ENCODE measurements at regions not wholly inside any gene's neighbourhood (a gene's known extent, or its start where the extent isn't known, plus 50 kb on each side); places are given as distances from the start of the nearest gene placed in this dataset.

DNA sequence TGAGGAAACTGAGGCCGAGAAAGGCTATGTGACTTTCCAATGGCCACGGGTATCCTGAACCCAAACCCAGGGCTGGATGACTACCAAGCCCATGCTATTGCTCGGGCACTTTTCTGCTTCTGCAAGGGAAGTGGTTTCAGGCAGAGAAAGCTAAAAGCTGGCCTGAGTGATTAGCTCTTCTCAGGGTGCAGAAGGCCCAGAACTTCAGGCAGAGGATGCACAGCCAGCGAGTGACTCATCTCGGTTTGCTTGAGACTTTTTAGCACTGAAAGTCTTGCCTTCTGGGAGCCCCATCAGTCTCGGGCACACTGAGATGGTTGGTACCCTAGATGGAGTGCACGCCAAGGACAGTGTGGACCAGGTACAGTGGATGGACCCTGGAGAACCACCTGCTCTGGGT is 129.5 kb upstream of the SDK2 start:
- H3K79me2 ChIP-seq (ENCODE audit: low read length): no peaks in the 10 kb centered on the region
- intact Hi-C loops (cut with micrococcal nuclease): no loop called here
- ChIA-PET CTCF (no interaction called here), POLR2A (ENCODE audit: unreplicated experiment) (no interaction called here)
- peaks cover 55% of the 10 kb centered on the region for H3K27me3 ChIP-seq (ENCODE audit: low read length)
- no peak for DNase-seq
- no peak overlapping the region for H3K9ac ChIP-seq (ENCODE audit: low read length)
- no peaks in the 10 kb centered on the region for H3K4me1 ChIP-seq (ENCODE audit: insufficient read depth, low read length)
- TF ChIP-seq EZH2 (IDR thresholded peaks at IDR 0.05; ENCODE audit: low read length, unreplicated experiment): no peak
- TF ChIP-seq EZH2phosphoT487 (IDR thresholded peaks at IDR 0.05; ENCODE audit: borderline replicate concordance, low read length): no peak
- TF ChIP-seq, protein P1, sequence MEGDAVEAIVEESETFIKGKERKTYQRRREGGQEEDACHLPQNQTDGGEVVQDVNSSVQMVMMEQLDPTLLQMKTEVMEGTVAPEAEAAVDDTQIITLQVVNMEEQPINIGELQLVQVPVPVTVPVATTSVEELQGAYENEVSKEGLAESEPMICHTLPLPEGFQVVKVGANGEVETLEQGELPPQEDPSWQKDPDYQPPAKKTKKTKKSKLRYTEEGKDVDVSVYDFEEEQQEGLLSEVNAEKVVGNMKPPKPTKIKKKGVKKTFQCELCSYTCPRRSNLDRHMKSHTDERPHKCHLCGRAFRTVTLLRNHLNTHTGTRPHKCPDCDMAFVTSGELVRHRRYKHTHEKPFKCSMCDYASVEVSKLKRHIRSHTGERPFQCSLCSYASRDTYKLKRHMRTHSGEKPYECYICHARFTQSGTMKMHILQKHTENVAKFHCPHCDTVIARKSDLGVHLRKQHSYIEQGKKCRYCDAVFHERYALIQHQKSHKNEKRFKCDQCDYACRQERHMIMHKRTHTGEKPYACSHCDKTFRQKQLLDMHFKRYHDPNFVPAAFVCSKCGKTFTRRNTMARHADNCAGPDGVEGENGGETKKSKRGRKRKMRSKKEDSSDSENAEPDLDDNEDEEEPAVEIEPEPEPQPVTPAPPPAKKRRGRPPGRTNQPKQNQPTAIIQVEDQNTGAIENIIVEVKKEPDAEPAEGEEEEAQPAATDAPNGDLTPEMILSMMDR (conservative IDR thresholded peaks at IDR 0.05; ENCODE audit: low read depth, low read length): no peak
- H3F3A ChIP-seq (ENCODE audit: low read length, unreplicated experiment): no peaks in the 10 kb centered on the region
- H3K9me2 ChIP-seq (replicated peaks; ENCODE audit: low read length): no peaks in the 10 kb centered on the region
- no peak for ATAC-seq
- no peaks in the 10 kb centered on the region for H3K36me3 ChIP-seq (ENCODE audit: low read depth, low read length)
- BruUV-seq (replicated peaks): no TSS peak
- H3K27ac ChIP-seq (ENCODE audit: low read length): no peak overlapping the region
- H2AFZ ChIP-seq (ENCODE audit: low read length): no peak overlapping the region
- no peak overlapping the region for H3K4me2 ChIP-seq (ENCODE audit: low read length)
- no peaks in the 10 kb centered on the region for H4K20me1 ChIP-seq (ENCODE audit: low read length)
- H3K9me3 ChIP-seq (ENCODE audit: low read length): no peaks in the 10 kb centered on the region
- no peak overlapping the region for H3K4me3 ChIP-seq (ENCODE audit: low read length)

DNA sequence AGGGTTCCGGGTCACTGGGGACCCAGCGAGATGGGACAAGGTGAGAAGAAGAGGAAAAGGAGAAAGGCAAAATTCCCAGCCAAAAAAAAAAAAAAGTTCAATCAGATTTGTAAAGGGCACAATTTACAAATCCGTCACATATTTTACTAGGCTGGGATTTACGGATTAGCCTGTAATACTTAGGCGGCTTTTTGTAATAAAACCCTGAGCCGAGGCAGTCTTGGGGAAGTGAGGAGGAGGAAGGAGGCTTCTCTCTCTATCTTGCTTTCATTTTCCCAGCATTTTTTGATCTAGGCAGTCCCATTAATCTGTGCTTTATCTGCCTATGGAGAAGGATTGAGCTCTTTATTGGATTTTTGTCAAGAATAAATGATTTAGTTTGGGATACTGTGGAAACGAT is 130.6 kb upstream of the SDK2 start:
- BruUV-seq (replicated peaks): no TSS peak
- H3K4me3 ChIP-seq (ENCODE audit: low read length): no peak overlapping the region
- intact Hi-C loops (cut with micrococcal nuclease): no loop called here
- H3K27me3 ChIP-seq (ENCODE audit: low read length): peaks cover 61% of the 10 kb centered on the region
- POLR2A ChIA-PET (ENCODE audit: unreplicated experiment): no interaction called here
- TF ChIP-seq EZH2 (IDR thresholded peaks at IDR 0.05; ENCODE audit: low read length, unreplicated experiment): no peak
- TF ChIP-seq, protein P1 (conservative IDR thresholded peaks at IDR 0.05; ENCODE audit: low read depth, low read length): no peak
- TF ChIP-seq EZH2phosphoT487 (IDR thresholded peaks at IDR 0.05; ENCODE audit: borderline replicate concordance, low read length): no peak
- no peaks in the 10 kb centered on the region for H3F3A ChIP-seq (ENCODE audit: low read length, unreplicated experiment)
- no peaks in the 10 kb centered on the region for H3K36me3 ChIP-seq (ENCODE audit: low read depth, low read length)
- no peak for ATAC-seq
- CTCF ChIA-PET: no interaction called here
- no peaks in the 10 kb centered on the region for H3K79me2 ChIP-seq (ENCODE audit: low read length)
- H3K9me3 ChIP-seq (ENCODE audit: low read length): no peaks in the 10 kb centered on the region
- H3K27ac ChIP-seq (ENCODE audit: low read length): no peak overlapping the region
- H3K9me2 ChIP-seq (replicated peaks; ENCODE audit: low read length): no peaks in the 10 kb centered on the region
- H3K4me1 ChIP-seq (ENCODE audit: insufficient read depth, low read length): no peaks in the 10 kb centered on the region
- H2AFZ ChIP-seq (ENCODE audit: low read length): no peak overlapping the region
- H4K20me1 ChIP-seq (ENCODE audit: low read length): no peaks in the 10 kb centered on the region
- DNase-seq: no peak
- H3K4me2 ChIP-seq (ENCODE audit: low read length): no peak overlapping the region
- no peak overlapping the region for H3K9ac ChIP-seq (ENCODE audit: low read length)

DNA sequence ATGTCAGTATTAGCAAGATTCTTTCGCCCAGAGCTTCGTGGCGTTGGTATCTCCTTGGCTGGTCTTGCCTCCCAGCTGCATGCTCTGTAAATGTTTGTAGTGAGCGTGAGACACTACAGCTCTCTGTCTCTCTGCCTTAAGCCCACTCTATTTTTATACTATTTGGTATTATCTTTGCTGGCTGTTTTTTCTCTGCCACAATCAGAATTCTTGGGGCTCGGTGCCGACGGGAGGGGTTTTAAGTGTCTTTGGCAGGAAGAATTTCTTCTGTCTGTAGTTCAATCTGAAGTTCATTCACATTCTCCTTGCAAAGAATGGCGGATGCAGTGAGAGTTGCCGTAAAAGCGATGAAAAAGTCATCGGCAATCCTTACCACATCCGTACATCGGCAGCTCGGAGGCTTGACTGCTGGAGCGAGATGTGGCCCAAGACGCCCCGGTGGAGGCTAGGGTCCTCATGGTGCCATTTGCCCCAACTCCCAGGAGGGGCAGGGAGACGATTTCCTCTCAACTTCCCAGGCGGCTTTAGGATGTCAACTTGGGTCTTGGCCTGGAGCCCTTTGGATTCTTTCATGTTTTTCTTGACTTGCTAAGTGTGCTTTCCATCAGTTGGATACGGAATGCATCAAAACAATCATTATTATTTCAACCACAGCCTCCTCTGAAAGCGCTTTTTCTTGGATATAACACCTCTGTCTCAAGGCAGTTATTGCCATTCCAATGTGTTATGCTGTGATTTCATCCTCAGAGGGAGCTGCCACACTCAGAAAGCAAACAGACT is 132.3 kb upstream of the SDK2 start:
- intact Hi-C loops (cut with micrococcal nuclease): no loop called here
- POLR2A ChIA-PET (ENCODE audit: unreplicated experiment): no interaction called here
- H3K79me2 ChIP-seq (ENCODE audit: low read length): no peaks in the 10 kb centered on the region
- ATAC-seq (no peak), DNase-seq (no peak)
- no peaks in the 10 kb centered on the region for H3F3A ChIP-seq (ENCODE audit: low read length, unreplicated experiment)
- H3K4me2 ChIP-seq (ENCODE audit: low read length): no peak overlapping the region
- no peaks in the 10 kb centered on the region for H4K20me1 ChIP-seq (ENCODE audit: low read length)
- BruUV-seq (replicated peaks): no TSS peak
- no peak overlapping the region for H3K27ac ChIP-seq (ENCODE audit: low read length)
- no peak overlapping the region for H2AFZ ChIP-seq (ENCODE audit: low read length)
- no peaks in the 10 kb centered on the region for H3K9me3 ChIP-seq (ENCODE audit: low read length)
- peaks cover 59% of the 10 kb centered on the region for H3K27me3 ChIP-seq (ENCODE audit: low read length)
- TF ChIP-seq, protein P1 (conservative IDR thresholded peaks at IDR 0.05; ENCODE audit: low read depth, low read length): no peak
- no peak for TF ChIP-seq EZH2phosphoT487 (IDR thresholded peaks at IDR 0.05; ENCODE audit: borderline replicate concordance, low read length)
- CTCF ChIA-PET: no interaction called here
- H3K9me2 ChIP-seq (replicated peaks; ENCODE audit: low read length): no peaks in the 10 kb centered on the region
- no peak overlapping the region for H3K9ac ChIP-seq (ENCODE audit: low read length)
- no peaks in the 10 kb centered on the region for H3K36me3 ChIP-seq (ENCODE audit: low read depth, low read length)
- H3K4me1 ChIP-seq (ENCODE audit: insufficient read depth, low read length): no peaks in the 10 kb centered on the region
- H3K4me3 ChIP-seq (ENCODE audit: low read length): no peak overlapping the region

Data from PC-3 (cell line).